BJ (cell line): ENCODE measurements at regions not wholly inside any gene's neighbourhood (a gene's known extent, or its start where the extent isn't known, plus 50 kb on each side); places are given as distances from the start of the nearest gene placed in this dataset.
"Not testable (repeated sequence)": the region's sequence is repeated elsewhere in the genome, so short reads cannot be mapped to it uniquely, and the experiment has no call there.

ENCODE experiments used
- CTCF ChIA-PET: fragments of 350-600 bp; formaldehyde crosslinking; extraction: SDS; loops from one replicate; lab custom pipeline; 2021; ENCODE audit warnings: antibody characterized with exemption, inconsistent platforms; lab: Yijun Ruan, JAX
- POLR2A ChIA-PET: fragments of 300-600 bp; sonication (Branson Sonifier 250); formaldehyde crosslinking; extraction: SDS; loops from one replicate; lab custom pipeline; 2021; ENCODE audit warnings: antibody characterized with exemption; lab: Charles Lee
- DNase-seq: peaks from one replicate; pipeline ENCODE4 v3.0.0-alpha.2; 2011; ENCODE audit warnings: low read depth
- H3K27me3 ChIP-seq: 2 replicates; pipeline ENCODE4 v1.6.0; 2011; ENCODE audit warnings: low read length; ENCODE audit not compliant: control insufficient read depth, insufficient read depth
- H3K36me3 ChIP-seq: 2 replicates; pipeline ENCODE4 v1.5.1; 2011; ENCODE audit warnings: low read length; ENCODE audit not compliant: control insufficient read depth, insufficient read depth
- H3K4me3 ChIP-seq: 2 replicates; pipeline ENCODE4 v1.5.1; 2011; ENCODE audit warnings: low read depth, mild to moderate bottlenecking, control low read depth, low read length
- CTCF ChIP-seq: IDR thresholded peaks from 2 replicates; pipeline ENCODE4 v1.5.1; 2011; ENCODE audit warnings: low read depth, mild to moderate bottlenecking, control low read depth, inconsistent platforms, low read length, moderate library complexity; ENCODE audit not compliant: insufficient read depth

GRCh38 chr6:99711925-99712324, 105.3 kb downstream of the PRDM13 start:
- TF ChIP-seq CTCF = no peak

GRCh38 chr6:99712519-99712918, 105.9 kb downstream of the PRDM13 start:
- TF ChIP-seq CTCF = no peak
- POLR2A ChIA-PET = no interaction called here
- DNase-seq = no peak
- H3K27me3 ChIP-seq = no peaks in the 10 kb centered on the region
- H3K4me3 ChIP-seq = no peak overlapping the region
- CTCF ChIA-PET = no interaction called here
- no peaks in the 10 kb centered on the region for H3K36me3 ChIP-seq

More at GRCh38 chr6:99711925-99712324, 105.3 kb downstream of the PRDM13 start:
- no peaks in the 10 kb centered on the region for H3K27me3 ChIP-seq
- POLR2A ChIA-PET = no interaction called here
- no peak for DNase-seq
- CTCF ChIA-PET = no interaction called here
- H3K4me3 ChIP-seq = no peak overlapping the region
- no peaks in the 10 kb centered on the region for H3K36me3 ChIP-seq

- POLR2A ChIA-PET, H3K27me3 ChIP-seq, H3K4me3 ChIP-seq, CTCF ChIA-PET, DNase-seq, H3K36me3 ChIP-seq: not testable (repeated sequence)
Observed at GRCh38 chr6:99722043-99722442, 115.4 kb downstream of the PRDM13 start.

- H3K27me3 ChIP-seq, H3K4me3 ChIP-seq, POLR2A ChIA-PET, H3K36me3 ChIP-seq, CTCF ChIA-PET, DNase-seq: not testable (repeated sequence)
Observed at GRCh38 chr6:99730237-99730636, 123.6 kb downstream of the PRDM13 start.

- ChIA-PET POLR2A (no interaction called here), CTCF (interaction anchor here (1.0 to 2.0 kb wide), 2 partner anchors 10 to 59 kb away, joined by 3 to 9 read pairs; no protein-coding TSS in a partner anchor)
- Histone ChIP-seq H3K4me3 (no peak overlapping the region), H3K36me3 (no peaks in the 10 kb centered on the region), H3K27me3 (no peaks in the 10 kb centered on the region; the same call in 1 of the 2 replicates)
- TF ChIP-seq CTCF = no peak
- DNase-seq = no peak
Observed at GRCh38 chr6:99736302-99736701, 129.7 kb downstream of the PRDM13 start.

GRCh38 chr6:99739526-99739925, 132.9 kb downstream of the PRDM13 start:
- DNase-seq = no peak
- CTCF ChIA-PET = interaction anchor here (1.0 kb wide), 1 partner anchor 11 kb away, joined by 3 read pairs; no protein-coding TSS in a partner anchor

More at GRCh38 chr6:99739526-99739925, 132.9 kb downstream of the PRDM13 start:
- TF ChIP-seq CTCF = no peak
- no peaks in the 10 kb centered on the region for H3K36me3 ChIP-seq
- no peaks in the 10 kb centered on the region; the same call in 1 of the 2 replicates for H3K27me3 ChIP-seq
- H3K4me3 ChIP-seq = no peak overlapping the region
- POLR2A ChIA-PET = no interaction called here
